ENCODE measurements at regions not wholly inside any gene's neighbourhood (a gene's known extent, or its start where the extent isn't known, plus 50 kb on each side); places are given as distances from the start of the nearest gene placed in this dataset.

DNA sequence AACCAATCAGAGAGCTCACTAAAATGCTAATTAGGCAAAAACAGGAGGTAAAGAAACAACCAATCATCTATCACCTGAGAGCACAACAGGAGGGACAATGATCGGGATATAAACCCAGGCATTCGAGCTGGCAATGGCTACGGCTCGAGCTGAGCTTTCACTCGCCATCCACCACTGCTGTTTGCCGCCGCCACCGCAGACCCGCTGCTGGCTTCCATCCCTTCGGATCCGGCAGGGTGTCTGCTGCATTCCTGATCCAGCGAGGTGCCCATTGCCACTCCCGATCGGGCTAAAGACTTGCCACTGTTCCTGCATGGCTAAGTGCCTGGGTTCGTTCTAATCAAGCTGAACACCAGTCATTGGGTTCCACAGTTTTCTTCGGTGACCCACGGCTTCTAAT lies 236.7 kb upstream of the DLGAP1 start:
- TF ChIP-seq POLR2A (IDR thresholded peaks at IDR 0.05): no peak
- TF ChIP-seq, protein P1, sequence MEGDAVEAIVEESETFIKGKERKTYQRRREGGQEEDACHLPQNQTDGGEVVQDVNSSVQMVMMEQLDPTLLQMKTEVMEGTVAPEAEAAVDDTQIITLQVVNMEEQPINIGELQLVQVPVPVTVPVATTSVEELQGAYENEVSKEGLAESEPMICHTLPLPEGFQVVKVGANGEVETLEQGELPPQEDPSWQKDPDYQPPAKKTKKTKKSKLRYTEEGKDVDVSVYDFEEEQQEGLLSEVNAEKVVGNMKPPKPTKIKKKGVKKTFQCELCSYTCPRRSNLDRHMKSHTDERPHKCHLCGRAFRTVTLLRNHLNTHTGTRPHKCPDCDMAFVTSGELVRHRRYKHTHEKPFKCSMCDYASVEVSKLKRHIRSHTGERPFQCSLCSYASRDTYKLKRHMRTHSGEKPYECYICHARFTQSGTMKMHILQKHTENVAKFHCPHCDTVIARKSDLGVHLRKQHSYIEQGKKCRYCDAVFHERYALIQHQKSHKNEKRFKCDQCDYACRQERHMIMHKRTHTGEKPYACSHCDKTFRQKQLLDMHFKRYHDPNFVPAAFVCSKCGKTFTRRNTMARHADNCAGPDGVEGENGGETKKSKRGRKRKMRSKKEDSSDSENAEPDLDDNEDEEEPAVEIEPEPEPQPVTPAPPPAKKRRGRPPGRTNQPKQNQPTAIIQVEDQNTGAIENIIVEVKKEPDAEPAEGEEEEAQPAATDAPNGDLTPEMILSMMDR (IDR thresholded peaks at IDR 0.05): no peak
